ENCODE measurements at regions not wholly inside any gene's neighbourhood (a gene's known extent, or its start where the extent isn't known, plus 50 kb on each side); places are given as distances from the start of the nearest gene placed in this dataset.

DNA sequence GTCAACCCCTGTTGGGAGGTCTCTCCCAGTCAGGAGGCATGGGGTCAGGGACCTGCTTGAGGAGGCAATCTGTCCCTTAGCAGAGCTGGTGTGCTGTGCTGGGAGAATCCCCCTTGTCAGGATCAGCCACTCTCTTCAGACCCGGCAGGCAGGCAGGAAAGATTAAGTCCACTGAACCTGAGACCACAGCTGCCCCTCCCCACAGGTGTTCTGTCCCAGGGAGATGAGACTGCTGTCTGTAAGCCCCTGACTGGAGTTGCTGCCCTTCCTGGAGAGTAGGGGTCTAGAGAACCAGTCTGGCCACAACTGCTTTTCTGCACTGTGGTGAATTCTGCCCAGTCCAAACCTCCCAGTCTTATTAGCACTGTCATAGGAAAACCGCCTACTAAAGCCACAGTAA, 677.8 kb upstream of the POU3F2 start:
- DNase-seq, result no peak

- DNase-seq, result no peak
Observed at GRCh38 chr6:98179606-98180005, 654.8 kb upstream of the POU3F2 start.

DNA sequence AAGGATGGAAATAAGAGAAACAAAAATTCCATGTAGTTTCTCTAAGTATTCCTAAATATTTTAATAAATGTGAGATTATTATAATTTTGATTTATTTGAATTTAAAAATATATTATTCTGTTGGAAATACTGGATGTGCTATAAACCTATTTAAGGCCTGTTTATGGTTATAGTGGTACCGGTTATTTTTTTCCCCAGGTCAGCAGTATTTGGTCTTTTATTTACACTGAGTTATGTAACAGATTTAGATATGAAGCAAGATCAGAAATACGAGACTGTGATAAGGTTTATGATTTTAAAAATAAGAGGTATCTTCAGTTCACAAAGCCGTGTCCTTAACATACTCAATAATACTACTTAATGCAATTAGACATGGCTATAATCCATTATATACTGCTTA, 634.3 kb upstream of the POU3F2 start:
- DNase-seq, result no peak

DNA sequence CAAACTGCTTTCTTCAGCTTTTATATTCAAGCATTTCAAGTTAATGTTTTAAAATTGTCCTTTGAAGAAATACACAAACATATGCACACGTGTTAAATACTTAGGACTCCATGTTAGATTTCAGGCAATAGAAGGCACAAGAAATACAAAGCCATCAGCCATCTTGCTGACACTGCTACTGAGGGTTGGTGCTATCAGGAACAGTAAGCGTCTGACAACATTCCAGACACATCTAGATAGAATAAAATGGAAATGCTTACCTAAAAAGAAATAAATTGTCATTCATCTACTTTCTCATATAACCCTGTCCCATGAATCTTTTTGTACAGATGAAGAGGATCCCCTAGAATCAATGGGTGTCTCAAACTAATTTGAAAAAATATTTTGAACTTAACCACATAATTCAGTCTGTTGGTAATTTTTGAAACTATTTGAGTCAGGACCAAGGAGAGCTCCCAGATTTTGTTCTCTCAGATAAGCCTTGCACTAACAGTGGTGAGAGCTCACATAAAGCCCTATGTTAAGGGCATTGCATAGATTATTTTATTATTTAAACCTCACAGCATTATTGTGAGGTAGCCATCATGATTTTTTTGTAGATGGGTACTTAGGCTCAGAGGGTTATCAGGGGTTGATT, 631.1 kb upstream of the POU3F2 start:
- DNase-seq, result peak; percentile 12

- no peak for DNase-seq
Observed at GRCh38 chr6:98212468-98212867, 621.9 kb upstream of the POU3F2 start.

- no peak for DNase-seq
Observed at GRCh38 chr6:98215531-98215930, 618.8 kb upstream of the POU3F2 start.

GRCh38 chr6:98230250-98230649, 604.1 kb upstream of the POU3F2 start:
- DNase-seq, result no peak

DNA sequence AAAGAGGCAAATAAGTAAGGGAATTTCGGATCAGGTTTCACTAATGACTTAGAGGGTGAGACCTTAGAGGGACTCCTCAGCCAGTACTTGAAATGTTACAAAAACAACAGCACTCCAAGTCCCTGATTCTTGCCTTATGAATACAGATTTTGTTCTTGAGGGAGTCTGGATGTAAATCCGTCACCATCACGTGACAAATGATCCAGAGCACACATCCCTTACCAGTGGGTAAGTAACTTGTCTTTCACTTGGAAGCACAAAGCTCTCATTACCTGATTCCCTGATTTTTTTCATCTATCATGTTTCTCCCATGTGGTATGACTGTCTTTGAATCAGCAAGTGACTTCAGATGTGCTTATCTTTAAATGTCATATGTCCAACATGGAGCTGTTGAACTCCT, 595.3 kb upstream of the POU3F2 start:
- DNase-seq, result no peak

DNA sequence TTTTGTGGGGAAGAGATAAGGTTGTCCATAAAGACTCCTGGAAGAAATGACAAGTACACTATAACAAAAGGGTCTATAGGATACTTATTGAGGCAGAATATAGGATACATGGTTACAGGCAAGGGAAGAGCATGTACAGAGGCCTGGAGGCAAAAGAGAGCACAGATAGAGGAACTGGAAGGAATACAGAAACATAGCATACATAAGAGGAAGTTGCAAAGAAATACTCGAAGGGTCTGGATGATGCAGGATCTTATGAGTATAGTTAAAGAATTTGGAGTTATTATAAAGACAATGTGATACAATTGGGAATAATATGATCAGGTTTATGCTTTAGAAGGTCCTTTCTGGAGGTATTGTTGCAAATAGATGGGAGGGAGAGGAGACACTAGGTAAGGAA, 592.7 kb upstream of the POU3F2 start:
- no peak for DNase-seq

DNA sequence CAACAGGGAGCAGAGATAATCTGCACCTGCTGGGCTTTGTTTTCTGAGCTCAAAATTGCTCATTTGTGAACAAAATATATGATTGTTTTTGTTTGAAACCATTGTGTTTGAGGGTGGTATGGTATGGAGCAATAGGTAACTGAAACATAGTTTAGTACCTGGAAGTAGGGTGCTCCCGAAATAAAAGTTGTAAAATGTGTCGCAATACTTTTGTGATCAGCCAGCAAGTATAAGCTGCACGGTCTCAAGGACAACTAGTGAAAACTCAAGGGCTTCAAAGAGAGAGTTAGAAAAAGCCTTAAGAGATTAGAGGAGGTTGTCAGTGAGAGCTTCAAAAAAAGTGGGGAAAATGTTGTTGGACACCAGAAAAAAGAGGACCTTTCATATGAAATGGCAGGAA, 579.8 kb upstream of the POU3F2 start:
- DNase-seq, result no peak

GRCh38 chr6:98260382-98260781, 574.0 kb upstream of the POU3F2 start:
- DNase-seq, result no peak

DNA sequence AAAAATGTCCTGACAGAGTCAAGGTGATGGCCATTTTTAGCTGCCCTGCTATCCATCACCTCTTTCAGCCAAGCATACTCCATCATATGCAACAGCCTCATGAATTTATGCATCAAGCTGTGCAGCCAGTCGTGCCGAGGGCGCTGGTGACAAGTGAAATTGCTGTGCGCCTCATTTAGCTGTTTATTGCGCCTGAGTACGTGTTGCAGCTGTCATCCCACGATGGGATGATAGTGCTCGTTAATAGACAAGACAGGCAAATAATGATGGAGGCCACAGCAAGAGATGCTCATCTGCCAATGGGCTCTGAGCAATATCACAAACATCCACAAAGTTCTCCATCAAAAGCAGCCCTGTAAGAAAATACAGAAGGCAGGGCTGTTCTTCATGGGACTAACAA, 562.3 kb upstream of the POU3F2 start:
- no peak for DNase-seq

DNA sequence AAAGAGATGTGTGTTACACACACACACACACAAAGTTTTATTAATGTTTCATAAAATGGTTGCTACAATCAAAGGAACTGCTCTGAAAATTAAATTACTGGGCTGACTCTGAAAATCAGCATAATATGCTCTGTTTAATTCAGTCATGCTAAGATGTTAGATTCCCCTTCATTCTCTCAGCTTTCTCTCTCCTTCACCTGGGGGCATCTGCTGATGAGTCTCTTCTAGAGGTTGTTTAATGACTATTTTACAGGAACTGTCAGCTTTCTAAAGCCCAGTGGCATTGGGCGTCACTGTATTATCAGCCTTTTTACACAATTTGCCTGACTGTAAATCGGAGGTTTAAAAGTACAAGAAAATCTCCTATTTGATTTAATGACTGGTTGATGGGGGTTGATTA, 559.7 kb upstream of the POU3F2 start:
- no peak for DNase-seq

- no peak for DNase-seq
Observed at GRCh38 chr6:98280492-98280891, 553.9 kb upstream of the POU3F2 start.

DNA sequence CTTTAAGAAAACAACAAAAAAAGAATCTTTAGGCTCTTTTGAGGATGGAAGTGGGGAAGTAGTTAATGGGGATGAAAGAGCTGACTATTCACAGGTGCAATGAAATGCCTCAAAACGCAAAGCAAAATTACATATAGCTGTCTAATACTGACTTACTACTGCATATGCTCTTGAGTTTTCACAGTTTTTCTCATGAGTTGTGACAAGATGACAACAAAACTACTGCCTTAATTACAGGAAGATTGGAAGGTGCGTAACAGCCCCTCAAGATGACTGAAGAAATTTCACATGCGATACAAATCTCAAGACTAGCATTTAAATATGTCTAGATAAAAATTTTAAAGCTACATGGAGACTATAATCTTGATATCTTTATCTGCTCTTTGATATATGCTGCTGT, 547.8 kb upstream of the POU3F2 start:
- no peak for DNase-seq

DNA sequence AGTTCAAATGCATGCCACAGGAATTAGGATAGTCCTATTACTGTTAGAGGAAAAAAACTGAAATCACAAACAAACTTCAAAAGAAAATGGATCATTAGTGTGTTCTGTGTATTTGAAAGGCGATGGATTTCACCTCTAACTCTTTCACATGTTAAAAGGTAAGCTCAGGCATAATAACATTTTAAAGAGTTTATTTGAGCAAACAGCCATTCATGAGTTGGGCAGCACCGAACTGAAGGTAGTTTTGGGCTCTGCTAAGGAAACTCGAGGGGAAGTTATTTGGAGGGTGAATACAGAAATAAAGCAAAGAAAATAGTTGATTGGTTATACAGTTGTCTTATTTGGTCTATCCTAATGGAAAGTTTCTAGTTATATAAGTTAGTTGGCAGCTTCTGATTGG, 546.5 kb upstream of the POU3F2 start:
- no peak for DNase-seq

DNA sequence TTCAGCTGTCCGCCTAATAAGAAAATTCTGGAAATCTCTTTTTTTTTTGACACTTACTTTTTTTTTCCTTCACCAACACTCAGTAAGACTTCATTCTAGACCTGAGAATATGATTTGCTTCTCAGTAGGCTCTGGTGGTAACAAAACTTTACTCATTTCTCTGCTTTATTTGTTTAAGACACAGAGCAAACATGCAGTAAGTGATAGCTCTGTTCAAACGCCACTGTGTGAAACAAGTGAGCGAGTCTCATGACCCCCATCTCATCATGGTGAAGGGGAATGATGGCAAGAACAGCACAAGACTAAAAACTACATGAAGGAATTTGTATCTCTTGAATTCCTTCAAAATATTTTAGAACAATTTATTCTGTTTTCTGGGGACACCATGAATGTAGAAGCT, 541.6 kb upstream of the POU3F2 start:
- DNase-seq, result no peak

- no peak for DNase-seq
Observed at GRCh38 chr6:98295515-98296175, 538.7 kb upstream of the POU3F2 start.

GRCh38 chr6:98308564-98308963, 525.8 kb upstream of the POU3F2 start:
- no peak for DNase-seq

DNA sequence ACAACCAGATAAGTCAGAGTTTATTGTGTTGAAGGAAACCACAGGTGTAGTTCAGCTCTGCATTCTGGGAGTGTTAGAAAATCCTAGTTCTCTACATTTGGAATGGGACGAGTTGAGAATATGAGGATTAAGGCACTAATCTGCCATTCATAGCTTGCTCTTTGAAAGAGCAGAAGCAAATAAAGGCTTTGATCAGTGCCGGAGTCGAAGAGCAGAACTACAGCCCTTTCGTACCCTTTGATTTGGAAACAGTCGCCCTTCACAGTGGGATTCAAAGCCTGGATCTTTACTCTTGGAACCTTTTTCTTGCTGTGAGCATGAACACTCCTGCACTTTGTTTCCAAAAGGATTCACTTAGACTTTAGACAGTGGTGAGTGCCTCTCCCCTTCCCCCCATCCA, 523.9 kb upstream of the POU3F2 start:
- no peak for DNase-seq

- no peak for DNase-seq
Observed at GRCh38 chr6:98323605-98324004, 510.8 kb upstream of the POU3F2 start.

DNA sequence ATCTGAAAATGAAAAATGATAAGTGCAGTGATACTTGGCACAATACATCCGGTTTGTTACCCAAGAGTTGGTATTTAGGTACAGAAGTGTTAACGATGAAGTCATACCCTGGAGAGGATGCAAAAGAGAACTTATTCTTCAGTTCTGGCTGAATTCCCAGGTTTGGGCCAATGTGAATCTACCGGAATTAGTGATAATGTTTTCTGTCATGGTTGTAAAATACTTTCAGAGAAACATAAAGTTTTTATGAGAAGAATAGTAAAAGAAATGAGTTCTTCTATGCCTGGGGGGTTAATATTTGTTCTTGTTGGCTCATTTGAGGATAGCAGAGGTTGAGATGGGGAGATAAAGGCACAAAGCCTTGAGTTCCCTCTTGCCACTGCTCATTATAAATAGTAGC, 509.9 kb upstream of the POU3F2 start:
- DNase-seq, result no peak

- no peak for DNase-seq
Observed at GRCh38 chr6:98325366-98325765, 509.0 kb upstream of the POU3F2 start.

GRCh38 chr6:98333273-98333672, 501.1 kb upstream of the POU3F2 start:
- DNase-seq, result no peak

GRCh38 chr6:98335594-98335993, 498.8 kb upstream of the POU3F2 start:
- DNase-seq, result no peak
